ENCODE measurements at regions not wholly inside any gene's neighbourhood (a gene's known extent, or its start where the extent isn't known, plus 50 kb on each side); places are given as distances from the start of the nearest gene placed in this dataset.

GRCh38 chr9:18394847-18395351, 79.1 kb upstream of the ADAMTSL1 start:
- no TSS peak for BruUV-seq (replicated peaks)
- Histone ChIP-seq H3K9ac (replicated peaks; ENCODE audit: extremely low read depth, insufficient read depth, low read length) (no peak overlapping the region), H3K79me2 (ENCODE audit: control insufficient read depth, insufficient read depth, low read length) (no peaks in the 10 kb centered on the region), H2AFZ (ENCODE audit: low read depth, low read length) (peak overlapping the region; percentile 53), H3K27ac (ENCODE audit: insufficient read depth, low read depth, low read length) (no peak overlapping the region), H3K36me3 (ENCODE audit: control insufficient read depth in 2 of 2, extremely low read depth in 1 of 2, insufficient read depth in 2 of 2, low read length in 2 of 2) (no peaks in the 10 kb centered on the region), H3K9me3 (replicated peaks; ENCODE audit: control insufficient read depth, insufficient read depth, low read length) (no peaks in the 10 kb centered on the region), H3K9me1 (replicated peaks; ENCODE audit: control insufficient read depth, extremely low read depth, insufficient read depth, low read length) (peaks cover 5% of the 10 kb centered on the region), H3K4me1 (ENCODE audit: control insufficient read depth, extremely low read depth, insufficient read depth, low read length) (peaks cover 44% of the 10 kb centered on the region), H3K4me2 (ENCODE audit: insufficient read depth, low read length) (no peak overlapping the region), H3K4me3 (replicated peaks in 1 of 3; ENCODE audit: insufficient read depth in 1 of 3, low read depth in 1 of 3, low read length in 3 of 3) (no peak overlapping the region), H3K27me3 (ENCODE audit: control insufficient read depth in 2 of 2, insufficient read depth in 2 of 2, low read length in 2 of 2) (no peaks in the 10 kb centered on the region), H4K20me1 (replicated peaks; ENCODE audit: control insufficient read depth, extremely low read depth, insufficient read depth, low read length) (no peaks in the 10 kb centered on the region)
- peak; percentile 80 for DNase-seq (ENCODE audit: low read depth, low spot score)
- ChIA-PET CTCF (interaction anchor here (0.9 to 4.3 kb wide), 8 partner anchors 9 to 156 kb away, joined by 3 to 61 read pairs (median 6); partner anchors contain the start of gene ADAMTSL1), POLR2A (no interaction called here)
- no peak for TF ChIP-seq MAX (IDR thresholded peaks at IDR 0.05; ENCODE audit: insufficient read depth, insufficient read length)
- no peak for TF ChIP-seq POLR2AphosphoS5 (IDR thresholded peaks at IDR 0.05; ENCODE audit: insufficient read depth, low read depth, low read length)
- no peak for TF ChIP-seq POLR2A (IDR thresholded peaks at IDR 0.05; ENCODE audit: low read depth, low read length)
- TF ChIP-seq EZH2 (IDR thresholded peaks at IDR 0.05; ENCODE audit: borderline replicate concordance, low read depth, low read length, severe bottlenecking): no peak
- intact Hi-C loops (cut with micrococcal nuclease) (loop anchor here (5.0 kb wide), 1 partner anchor 237 kb away; no protein-coding TSS in a partner anchor), dilution Hi-C loops (cut with MboI; ENCODE audit: extremely low pct_ligation_motif_present, low sequenced_read_pairs) (no loop called here)
- peak; percentile 40 for FAIRE-seq

GRCh38 chr9:18396102-18396728, 77.7 kb upstream of the ADAMTSL1 start:
- TF ChIP-seq POLR2AphosphoS5 (IDR thresholded peaks at IDR 0.05; ENCODE audit: insufficient read depth, low read depth, low read length) (no peak), GATA2 (IDR thresholded peaks at IDR 0.05; ENCODE audit: insufficient read depth, insufficient read length, low read depth, low read length) (no peak), CTCF (IDR thresholded peaks at IDR 0.05; ENCODE audit: extremely low read depth in 1 of 2, insufficient read depth in 1 of 2, low read depth in 1 of 2, low read length in 2 of 2) (peak; percentile 4 to 13)
- no peak for FAIRE-seq
- CTCF ChIA-PET: interaction anchor here (0.6 to 4.3 kb wide), 29 partner anchors 10 to 633 kb away, joined by 3 to 61 read pairs (median 5); no protein-coding TSS in a partner anchor

More at GRCh38 chr9:18396102-18396728, 77.7 kb upstream of the ADAMTSL1 start:
- Histone ChIP-seq H3K4me3 (replicated peaks in 1 of 3; ENCODE audit: insufficient read depth in 1 of 3, low read depth in 1 of 3, low read length in 3 of 3) (no peak overlapping the region), H3K27ac (ENCODE audit: insufficient read depth, low read depth, low read length) (no peak overlapping the region), H3K9me1 (replicated peaks; ENCODE audit: control insufficient read depth, extremely low read depth, insufficient read depth, low read length) (peaks cover 5% of the 10 kb centered on the region), H4K20me1 (replicated peaks; ENCODE audit: control insufficient read depth, extremely low read depth, insufficient read depth, low read length) (no peaks in the 10 kb centered on the region), H3K79me2 (ENCODE audit: control insufficient read depth, insufficient read depth, low read length) (no peaks in the 10 kb centered on the region), H3K4me2 (ENCODE audit: insufficient read depth, low read length) (no peak overlapping the region), H2AFZ (ENCODE audit: low read depth, low read length) (peak overlapping the region; percentile 47), H3K27me3 (ENCODE audit: control insufficient read depth in 2 of 2, insufficient read depth in 2 of 2, low read length in 2 of 2) (no peaks in the 10 kb centered on the region), H3K9me3 (replicated peaks; ENCODE audit: control insufficient read depth, insufficient read depth, low read length) (no peaks in the 10 kb centered on the region), H3K9ac (replicated peaks; ENCODE audit: extremely low read depth, insufficient read depth, low read length) (no peak overlapping the region), H3K36me3 (ENCODE audit: control insufficient read depth in 2 of 2, extremely low read depth in 1 of 2, insufficient read depth in 2 of 2, low read length in 2 of 2) (no peaks in the 10 kb centered on the region), H3K4me1 (ENCODE audit: control insufficient read depth, extremely low read depth, insufficient read depth, low read length) (peaks cover 44% of the 10 kb centered on the region)
- peak; percentile 59 for DNase-seq (ENCODE audit: low read depth, low spot score)
- no TSS peak for BruUV-seq (replicated peaks)
- intact Hi-C loops (cut with micrococcal nuclease): loop anchor here (1.0 kb wide), 1 partner anchor 141 kb away; no protein-coding TSS in a partner anchor
- POLR2A ChIA-PET: no interaction called here
- dilution Hi-C loops (cut with MboI; ENCODE audit: extremely low pct_ligation_motif_present, low sequenced_read_pairs): no loop called here
